Osteoblast (primary cell): ENCODE measurements at regions not wholly inside any gene's neighbourhood (a gene's known extent, or its start where the extent isn't known, plus 50 kb on each side); places are given as distances from the start of the nearest gene placed in this dataset.

Source experiments
- DNase-seq: peaks from one replicate; pipeline ENCODE4 v3.0.0; 2011; ENCODE audit warnings: low spot score, mixed read lengths; ENCODE audit not compliant: insufficient read length; ENCODE audit errors: missing footprints
- H2AFZ ChIP-seq: 2 replicates; pipeline ENCODE4 v1.6.0; 2011; ENCODE audit warnings: mild to moderate bottlenecking, low read length
- H3K27ac ChIP-seq: 2 replicates; pipeline ENCODE4 v1.5.1; 2011; ENCODE audit warnings: mild to moderate bottlenecking, low read depth, low read length, moderate library complexity
- H3K27me3 ChIP-seq: 2 replicates; pipeline ENCODE4 v1.6.0; 2012; ENCODE audit warnings: mild to moderate bottlenecking, control low read depth, inconsistent platforms, low read length, moderate library complexity; ENCODE audit not compliant: insufficient read depth
- H3K36me3 ChIP-seq: 2 replicates; pipeline ENCODE4 v1.5.1; 2011; ENCODE audit warnings: mild to moderate bottlenecking, low read length, control low read depth, moderate library complexity; ENCODE audit not compliant: insufficient read depth
- H3K4me1 ChIP-seq: 2 replicates; pipeline ENCODE4 v1.5.1; 2011; ENCODE audit warnings: mild to moderate bottlenecking, low read length, control low read depth, moderate library complexity; ENCODE audit not compliant: insufficient read depth
- H3K4me2 ChIP-seq: 2 replicates; pipeline ENCODE4 v1.6.0; 2011; ENCODE audit warnings: mild to moderate bottlenecking, low read length; ENCODE audit not compliant: insufficient read depth
- H3K4me3 ChIP-seq: fragments of 200-600 bp; sonication (generic); 3 replicates; pipeline ENCODE4 v1.5.1; 2012; ENCODE audit warnings: mild to moderate bottlenecking, low read length, inconsistent platforms; ENCODE audit not compliant: insufficient read depth
- H3K79me2 ChIP-seq: 2 replicates; pipeline ENCODE4 v1.6.0; 2012; ENCODE audit warnings: mild to moderate bottlenecking, low read length, control low read depth, inconsistent platforms; ENCODE audit not compliant: insufficient read depth
- H3K9me3 ChIP-seq: 2 replicates; pipeline ENCODE4 v1.5.1; 2011; ENCODE audit warnings: low read depth, low read length, control low read depth
- H4K20me1 ChIP-seq: 2 replicates; pipeline ENCODE4 v1.6.0; 2012; ENCODE audit warnings: mild to moderate bottlenecking, low read length, control low read depth; ENCODE audit not compliant: insufficient read depth
- CTCF ChIP-seq: IDR thresholded peaks from 2 replicates; pipeline ENCODE4 v1.5.1; 2011; ENCODE audit warnings: mild to moderate bottlenecking, low read depth, low read length, moderate library complexity; ENCODE audit errors: extremely low read depth

GRCh38 chr11:28666632-28667031, 558.4 kb downstream of the METTL15 start:
- Histone ChIP-seq H3K27me3 (no peaks in the 10 kb centered on the region), H3K36me3 (no peaks in the 10 kb centered on the region), H3K4me3 (no peak overlapping the region), H3K4me2 (no peak overlapping the region), H3K9me3 (no peaks in the 10 kb centered on the region), H3K27ac (no peak overlapping the region), H2AFZ (peak overlapping the region; percentile 52), H3K79me2 (no peaks in the 10 kb centered on the region), H3K4me1 (no peaks in the 10 kb centered on the region), H4K20me1 (no peaks in the 10 kb centered on the region)
- no peak for DNase-seq
- TF ChIP-seq CTCF: no peak

- no peak overlapping the region for H3K4me3 ChIP-seq
- H3K79me2 ChIP-seq: no peaks in the 10 kb centered on the region
- no peak for TF ChIP-seq CTCF
- no peak overlapping the region for H3K4me2 ChIP-seq
- H3K27me3 ChIP-seq: no peaks in the 10 kb centered on the region
- H3K9me3 ChIP-seq: no peaks in the 10 kb centered on the region
- no peak for DNase-seq
- H3K27ac ChIP-seq: no peak overlapping the region
- no peaks in the 10 kb centered on the region for H4K20me1 ChIP-seq
- no peaks in the 10 kb centered on the region for H3K4me1 ChIP-seq
- H3K36me3 ChIP-seq: no peaks in the 10 kb centered on the region
- H2AFZ ChIP-seq: no peak overlapping the region
These were observed 551.6 kb downstream of the METTL15 start for GRCh38 chr11:28659716-28660348.

GRCh38 chr11:28657378-28658030, 549.3 kb downstream of the METTL15 start:
- Histone ChIP-seq H2AFZ (no peak overlapping the region), H3K27me3 (no peaks in the 10 kb centered on the region), H3K4me3 (no peak overlapping the region), H3K36me3 (no peaks in the 10 kb centered on the region), H3K4me2 (no peak overlapping the region), H3K4me1 (no peaks in the 10 kb centered on the region), H3K27ac (no peak overlapping the region), H4K20me1 (no peaks in the 10 kb centered on the region), H3K9me3 (no peaks in the 10 kb centered on the region), H3K79me2 (no peaks in the 10 kb centered on the region)
- DNase-seq: no peak
- no peak for TF ChIP-seq CTCF

- H3K36me3 ChIP-seq: no peaks in the 10 kb centered on the region
- no peak overlapping the region for H2AFZ ChIP-seq
- no peaks in the 10 kb centered on the region for H3K4me1 ChIP-seq
- H3K9me3 ChIP-seq: no peaks in the 10 kb centered on the region
- H3K27me3 ChIP-seq: no peaks in the 10 kb centered on the region
- TF ChIP-seq CTCF: no peak
- no peak overlapping the region for H3K4me2 ChIP-seq
- no peaks in the 10 kb centered on the region for H3K79me2 ChIP-seq
- DNase-seq: no peak
- H3K27ac ChIP-seq: no peak overlapping the region
- H4K20me1 ChIP-seq: no peaks in the 10 kb centered on the region
- H3K4me3 ChIP-seq: no peak overlapping the region
These were observed 546.0 kb downstream of the METTL15 start for GRCh38 chr11:28654191-28654590.
